ENCODE measurements at regions not wholly inside any gene's neighbourhood (a gene's known extent, or its start where the extent isn't known, plus 50 kb on each side); places are given as distances from the start of the nearest gene placed in this dataset.

GRCh38 chr12:91395628-91396135 is 213.1 kb upstream of the DCN start:
- no peak for DNase-seq (ENCODE audit: low read depth)

- DNase-seq (ENCODE audit: low read depth) = no peak
These were observed 212.3 kb upstream of the DCN start for GRCh38 chr12:91394903-91395302.

- no peak for DNase-seq (ENCODE audit: low read depth)
These were observed 206.0 kb upstream of the DCN start for GRCh38 chr12:91388573-91388972.

DNA sequence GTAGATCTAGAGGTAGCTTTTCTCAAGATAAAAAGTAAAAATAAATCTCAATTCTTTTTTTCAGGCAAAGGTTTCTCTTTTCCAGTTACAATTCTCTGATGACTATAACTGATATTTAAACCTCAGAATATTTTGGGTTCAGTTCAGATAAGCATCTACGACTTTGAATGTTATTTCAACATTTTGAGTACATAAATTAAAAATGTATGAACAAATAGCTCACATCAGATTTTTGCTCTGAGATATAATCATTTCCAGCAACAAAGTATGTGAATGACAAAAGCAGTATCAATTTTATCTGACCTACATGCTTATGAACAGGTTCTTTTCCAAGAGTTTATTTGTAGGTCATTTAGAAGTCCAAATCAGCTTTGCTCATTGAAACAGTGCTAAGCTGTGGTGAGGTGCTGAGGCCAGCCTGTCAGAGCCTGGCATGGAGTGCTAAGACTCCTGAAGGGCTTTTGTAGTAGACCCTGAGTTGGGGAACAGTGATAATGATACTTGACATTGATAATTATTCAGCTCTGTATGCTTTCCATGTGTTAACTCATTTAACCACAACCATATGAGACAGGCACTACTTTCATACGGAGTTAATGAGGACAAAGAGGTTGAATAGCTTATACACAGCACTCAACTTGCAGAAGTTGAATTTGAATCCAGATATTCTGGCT is 205.0 kb upstream of the DCN start:
- no peak for DNase-seq (ENCODE audit: low read depth)

DNA sequence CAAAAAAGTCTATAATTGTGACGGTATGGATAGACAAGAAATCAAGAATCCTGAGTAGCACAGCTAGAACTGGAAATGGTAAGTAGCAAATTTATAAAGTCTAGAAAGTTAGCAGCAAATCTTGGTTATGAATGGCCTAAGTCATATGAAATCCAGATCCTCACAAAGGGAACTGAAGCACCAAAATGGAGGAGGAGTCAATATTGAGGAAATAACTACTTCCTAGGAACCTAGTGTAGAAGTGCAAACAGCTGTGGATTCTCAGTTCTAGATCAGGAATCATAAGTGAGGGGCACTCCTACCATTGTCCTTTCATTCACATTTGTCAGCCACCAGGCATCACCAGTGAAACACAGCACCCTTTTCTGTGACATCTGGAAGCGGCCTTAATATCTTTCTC is 202.2 kb upstream of the DCN start:
- DNase-seq (ENCODE audit: low read depth) = no peak

GRCh38 chr12:91384366-91384765 is 201.7 kb upstream of the DCN start:
- DNase-seq (ENCODE audit: low read depth) = no peak

- no peak for DNase-seq (ENCODE audit: low read depth)
These were observed 200.5 kb upstream of the DCN start for GRCh38 chr12:91383099-91383498.

DNA sequence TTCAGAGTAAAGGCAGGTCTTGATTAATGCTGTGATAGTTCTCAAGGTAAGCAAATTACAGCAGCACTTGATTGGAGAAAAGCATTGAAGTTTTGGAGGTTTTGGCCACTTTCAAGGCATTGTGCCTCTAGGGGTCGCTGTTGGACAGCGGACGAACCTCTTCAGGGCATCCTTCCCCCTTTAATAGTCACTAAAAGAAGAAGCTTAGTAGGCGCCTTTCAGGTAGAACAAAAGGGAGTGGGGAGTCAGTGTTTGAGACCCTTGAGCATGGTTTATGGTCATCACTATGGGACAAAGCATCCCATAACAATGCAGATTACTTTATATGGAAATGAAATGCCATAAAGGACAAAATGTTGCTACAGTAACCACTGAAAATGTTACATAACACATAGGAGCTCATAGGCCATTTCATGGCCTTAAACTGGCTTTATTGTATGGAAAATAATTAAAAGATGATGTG is 199.5 kb upstream of the DCN start:
- DNase-seq (ENCODE audit: low read depth) = peak; percentile 91

DNA sequence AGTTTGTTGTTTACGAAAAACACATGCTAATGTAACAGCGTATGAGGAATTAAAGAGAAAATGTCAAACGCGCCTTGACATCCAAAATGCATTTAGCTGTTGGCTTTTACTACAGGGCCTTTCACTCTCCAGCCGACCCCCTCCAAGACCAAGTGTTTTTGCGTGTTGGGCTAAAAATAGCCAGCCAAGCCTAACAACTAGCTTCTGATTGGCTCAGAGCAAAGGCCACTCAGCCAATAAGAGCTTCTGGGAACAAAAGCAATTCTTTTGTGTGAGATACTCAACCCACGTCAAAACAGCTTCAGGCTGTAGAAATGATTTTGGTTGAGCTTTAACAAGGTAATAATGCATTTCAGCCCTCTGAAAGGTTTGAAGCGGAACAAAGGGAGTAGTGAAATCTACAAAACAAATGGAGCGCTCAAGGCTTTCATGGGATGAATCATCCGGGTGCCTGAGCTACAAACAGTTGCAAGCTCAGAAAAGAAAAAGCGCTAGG is 198.7 kb upstream of the DCN start:
- no peak for DNase-seq (ENCODE audit: low read depth)

DNA sequence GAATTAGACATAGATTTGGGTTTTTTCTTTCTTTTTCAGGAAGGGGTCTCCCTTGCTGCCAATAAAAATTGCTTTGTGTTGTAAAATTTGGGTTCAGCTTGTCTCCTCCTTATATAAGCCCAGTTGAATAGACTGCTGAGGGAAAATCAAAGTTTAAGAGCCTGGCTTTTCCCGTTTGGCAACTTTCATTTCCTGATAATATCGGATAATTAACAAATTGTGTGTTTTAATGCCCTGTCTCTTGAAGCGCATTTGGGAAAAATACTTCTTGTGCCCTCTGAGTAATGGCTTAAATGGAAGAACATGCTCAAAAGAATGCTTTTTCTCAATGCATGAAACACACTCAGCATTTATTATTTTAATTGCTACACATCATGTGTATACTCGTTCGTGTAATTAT is 198.0 kb upstream of the DCN start:
- no peak for DNase-seq (ENCODE audit: low read depth)

DNA sequence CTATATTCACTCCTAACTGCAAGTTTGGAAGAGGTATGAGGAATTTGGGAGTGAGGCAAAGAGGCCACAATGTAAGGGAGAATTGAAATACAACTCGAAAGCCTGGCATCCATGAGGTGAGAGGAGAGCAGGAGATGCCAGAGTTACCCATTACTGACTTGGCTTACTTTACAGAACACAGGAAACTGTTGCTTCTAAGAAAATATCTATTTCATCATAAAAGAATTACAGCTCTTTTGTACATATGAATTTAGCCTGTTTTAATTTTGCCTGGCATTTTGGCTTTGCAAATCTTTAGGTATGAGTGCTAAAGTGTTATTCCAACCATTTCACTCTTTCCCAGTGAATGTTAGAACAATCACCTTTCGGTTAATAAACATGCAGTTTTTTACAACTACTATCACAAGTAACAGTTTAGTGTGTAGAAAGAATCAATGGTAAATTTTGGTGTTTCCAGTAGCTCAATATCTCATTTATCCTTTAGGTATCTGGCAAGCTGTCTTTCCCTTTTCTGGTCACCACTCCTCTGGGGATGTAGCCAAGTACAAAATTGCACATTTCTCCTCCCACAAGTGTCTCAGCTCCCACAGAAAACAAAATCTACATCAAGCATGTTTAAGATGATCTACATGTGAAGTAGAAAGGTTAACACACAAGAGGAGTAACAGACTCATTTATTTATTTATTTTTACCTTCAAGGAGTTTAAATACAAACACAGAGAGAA is 196.6 kb upstream of the DCN start:
- no peak for DNase-seq (ENCODE audit: low read depth)

- no peak for DNase-seq (ENCODE audit: low read depth)
These were observed 194.8 kb upstream of the DCN start for GRCh38 chr12:91377436-91377835.

- DNase-seq (ENCODE audit: low read depth) = no peak
These were observed 190.5 kb upstream of the DCN start for GRCh38 chr12:91373086-91373485.

DNA sequence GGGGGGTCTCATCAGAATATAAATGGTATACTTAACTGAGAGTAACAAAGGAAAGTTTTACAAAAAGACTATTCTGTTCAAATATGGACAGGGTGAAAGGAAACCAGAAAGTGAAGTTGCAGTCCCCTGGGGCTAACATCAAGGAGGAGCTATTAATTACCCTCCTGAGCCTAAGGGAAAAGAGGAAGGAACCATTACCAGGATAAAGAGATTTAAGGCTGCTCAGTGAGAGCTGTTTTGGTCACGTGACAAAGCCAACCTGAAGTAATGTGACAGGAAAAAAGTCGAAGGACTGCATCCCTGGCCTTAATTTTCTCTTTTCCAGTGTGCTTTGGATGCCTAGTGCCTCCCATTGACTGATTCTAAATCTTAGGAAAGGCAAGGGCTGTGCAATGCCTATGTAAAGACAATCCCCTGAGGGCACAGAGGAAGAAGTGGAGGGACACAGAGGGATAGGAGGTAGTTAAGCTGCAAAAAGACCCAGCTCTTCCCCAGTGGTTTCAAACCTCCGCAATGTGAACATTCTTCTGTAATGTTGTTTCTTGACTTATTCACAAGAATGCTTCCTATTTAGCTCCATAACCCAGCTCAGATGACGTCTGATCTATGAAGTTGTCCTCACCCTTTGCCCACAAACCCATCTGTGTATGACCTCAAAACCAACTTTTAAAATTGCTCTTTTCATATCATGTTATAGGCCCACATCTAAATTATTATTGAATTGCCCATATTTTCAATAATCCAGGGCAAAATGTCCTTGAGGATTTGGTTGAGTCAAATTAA is 187.7 kb upstream of the DCN start:
- no peak for DNase-seq (ENCODE audit: low read depth)

DNA sequence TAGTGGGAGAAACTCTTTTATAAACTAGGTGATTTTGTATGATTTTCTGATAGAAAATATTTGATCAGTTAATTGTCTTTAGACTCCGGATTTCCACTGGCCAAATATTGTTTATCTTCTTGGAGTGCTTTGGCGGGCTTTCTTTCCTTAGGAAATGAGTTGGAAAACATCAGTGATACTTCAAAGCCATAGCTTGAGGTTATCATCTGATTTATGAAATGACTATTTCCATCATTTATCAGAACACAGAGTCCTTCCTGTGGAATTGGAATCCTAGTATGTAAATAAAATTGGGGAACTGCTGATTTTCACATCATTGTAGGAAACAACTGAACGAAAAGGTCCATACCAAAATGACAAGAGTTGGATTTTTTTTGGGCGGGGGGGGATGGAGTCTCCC is 186.0 kb upstream of the DCN start:
- DNase-seq (ENCODE audit: low read depth) = no peak

DNA sequence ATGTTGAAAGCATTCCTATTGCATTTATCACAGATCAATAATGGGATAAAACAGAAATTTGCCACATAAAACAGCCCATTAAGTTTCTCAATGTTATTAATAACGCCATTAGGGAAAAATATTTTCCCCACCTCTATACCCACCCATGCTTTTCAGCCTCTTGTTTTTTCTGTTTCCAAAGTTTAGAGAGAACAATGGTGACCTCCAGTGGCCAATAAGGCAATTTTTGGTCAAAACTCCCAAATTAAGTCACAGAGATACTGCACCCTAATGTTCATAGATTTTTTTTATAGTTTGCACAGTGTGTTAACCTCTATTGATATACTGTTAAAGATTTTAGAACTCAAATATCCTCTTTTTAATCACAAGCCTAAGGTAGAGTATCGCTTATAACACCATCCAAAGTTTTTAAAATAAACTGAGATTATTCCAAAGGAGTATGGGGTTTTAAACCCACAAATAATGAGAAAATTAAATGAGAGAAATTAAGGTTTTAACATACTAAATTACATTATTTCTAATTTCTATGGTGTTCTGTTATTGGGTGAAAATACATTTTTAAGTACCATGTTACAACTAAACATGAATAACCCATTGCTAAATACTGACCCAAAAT is 184.7 kb upstream of the DCN start:
- DNase-seq (ENCODE audit: low read depth) = no peak

GRCh38 chr12:91364471-91365184 is 182.0 kb upstream of the DCN start:
- DNase-seq (ENCODE audit: low read depth) = no peak

DNA sequence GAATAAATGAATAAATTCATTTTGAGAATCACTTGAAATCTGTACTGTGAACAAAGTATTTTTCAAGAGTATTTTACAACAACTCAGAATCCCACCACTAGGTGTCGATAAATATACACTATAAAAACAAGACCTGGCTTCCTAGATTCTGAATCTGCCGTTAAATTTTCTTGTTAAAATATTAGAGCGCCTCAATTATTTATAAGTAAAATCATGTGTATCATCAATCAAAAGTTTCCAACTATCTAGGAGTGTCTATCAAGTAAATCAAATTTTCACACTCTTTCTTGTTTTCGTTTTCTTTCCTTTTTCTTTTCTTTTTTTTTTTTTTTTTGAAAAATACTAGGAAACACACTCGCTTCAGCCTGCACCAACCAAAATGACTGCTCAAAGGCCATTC is 179.2 kb upstream of the DCN start:
- DNase-seq (ENCODE audit: low read depth) = no peak

DNA sequence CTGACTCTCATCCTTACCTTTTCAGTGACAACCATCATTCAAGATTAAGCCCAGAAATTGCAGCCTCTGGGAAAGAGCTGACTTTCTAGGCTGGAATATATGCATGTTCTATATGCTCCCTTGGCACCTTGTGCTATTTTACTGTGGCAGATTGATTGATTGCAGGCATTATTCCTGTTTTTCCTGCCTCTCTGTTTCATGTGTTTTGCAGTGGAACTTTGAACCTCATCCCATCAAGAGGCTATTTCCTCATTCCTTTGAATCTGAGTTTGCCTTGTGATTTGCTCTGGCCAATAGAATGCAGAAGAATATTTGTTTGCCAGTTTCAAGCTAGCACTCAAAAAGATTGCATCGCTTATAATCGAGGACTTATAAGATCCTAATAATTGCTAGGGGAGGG is 174.8 kb upstream of the DCN start:
- DNase-seq (ENCODE audit: low read depth) = no peak

DNA sequence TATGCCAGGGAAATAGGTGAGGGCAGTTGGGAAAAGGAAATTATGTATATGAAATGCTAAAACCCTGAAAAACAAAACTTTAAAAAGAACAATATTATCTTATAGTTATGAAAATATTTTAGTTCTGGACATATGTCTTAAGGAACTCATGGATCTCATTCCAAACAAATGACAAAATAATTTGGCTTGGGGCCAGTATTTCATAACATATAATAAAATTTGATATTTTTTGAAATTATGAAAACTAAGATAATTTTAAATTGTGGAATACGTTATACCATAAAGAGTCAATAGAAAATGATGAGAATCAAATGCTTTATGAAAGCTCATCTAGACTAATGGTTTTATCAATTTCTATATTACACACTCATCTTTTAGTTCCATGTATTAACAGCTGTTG is 173.8 kb upstream of the DCN start:
- no peak for DNase-seq (ENCODE audit: low read depth)

GRCh38 chr12:91355150-91356006 is 172.8 kb upstream of the DCN start:
- no peak for DNase-seq (ENCODE audit: low read depth)
